ENCODE measurements at regions not wholly inside any gene's neighbourhood (a gene's known extent, or its start where the extent isn't known, plus 50 kb on each side); places are given as distances from the start of the nearest gene placed in this dataset.
"Not testable (repeated sequence)": the region's sequence is repeated elsewhere in the genome, so short reads cannot be mapped to it uniquely, and the experiment has no call there.

DNA sequence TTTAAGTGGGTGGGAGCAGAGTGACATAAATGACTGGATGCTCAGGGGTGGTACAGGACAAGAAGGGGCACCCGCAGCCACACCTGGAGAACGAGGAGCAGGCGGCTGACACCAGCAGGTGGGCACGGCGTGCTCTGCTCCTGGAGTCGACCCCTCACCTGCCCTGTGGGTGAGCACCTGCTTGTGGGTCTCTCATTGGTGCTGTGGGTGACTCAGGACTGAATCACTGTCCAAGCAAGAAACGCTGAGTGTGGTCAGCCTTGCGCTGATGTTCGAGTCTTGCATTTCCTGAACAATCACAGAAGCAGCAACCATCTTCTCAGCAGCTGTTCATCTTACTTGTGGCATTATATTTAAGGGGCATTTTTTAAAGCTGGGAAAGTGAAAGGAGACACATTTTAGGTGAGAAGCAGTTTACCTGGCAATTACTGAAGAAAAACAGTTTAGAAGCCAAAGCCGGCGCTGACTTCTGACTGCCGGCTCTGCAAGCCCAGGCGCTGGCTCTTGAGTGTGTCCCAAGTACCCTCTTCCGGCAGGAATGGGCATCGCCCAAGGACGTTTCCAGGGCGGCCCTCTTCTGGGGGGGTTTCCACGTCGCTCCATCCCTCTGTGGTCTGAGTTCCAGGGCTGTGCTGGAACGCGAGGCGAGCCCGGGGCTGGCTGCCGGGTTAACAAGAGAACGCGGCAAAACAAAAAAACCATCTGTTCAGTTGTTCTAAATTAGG is 145.2 kb upstream of the PFKP start:
- intact Hi-C loops (cut with micrococcal nuclease) = no loop called here

DNA sequence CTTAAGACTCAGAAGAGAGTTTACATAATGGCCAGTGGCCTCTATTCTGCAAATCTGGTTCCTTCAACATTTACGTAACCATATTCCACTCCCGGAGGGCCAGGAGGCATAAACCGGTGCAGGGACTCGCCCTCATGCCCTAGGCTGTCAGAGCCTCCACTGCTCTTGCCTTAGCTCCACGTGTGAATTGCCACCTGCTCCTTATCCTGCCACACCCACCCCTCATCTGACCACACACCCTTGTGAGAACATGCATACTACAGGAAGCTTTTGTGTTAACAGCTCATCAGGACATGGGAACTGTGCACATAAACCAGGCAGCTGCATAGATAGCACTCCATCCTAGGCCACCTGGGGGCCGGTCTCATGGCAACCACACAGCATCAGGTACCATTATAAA is 146.7 kb upstream of the PFKP start:
- intact Hi-C loops (cut with micrococcal nuclease) = no loop called here

GRCh38 chr10:2920168-2920567 is 147.2 kb upstream of the PFKP start:
- intact Hi-C loops (cut with micrococcal nuclease) = no loop called here

GRCh38 chr10:2919016-2919415 is 148.3 kb upstream of the PFKP start:
- intact Hi-C loops (cut with micrococcal nuclease) = no loop called here

DNA sequence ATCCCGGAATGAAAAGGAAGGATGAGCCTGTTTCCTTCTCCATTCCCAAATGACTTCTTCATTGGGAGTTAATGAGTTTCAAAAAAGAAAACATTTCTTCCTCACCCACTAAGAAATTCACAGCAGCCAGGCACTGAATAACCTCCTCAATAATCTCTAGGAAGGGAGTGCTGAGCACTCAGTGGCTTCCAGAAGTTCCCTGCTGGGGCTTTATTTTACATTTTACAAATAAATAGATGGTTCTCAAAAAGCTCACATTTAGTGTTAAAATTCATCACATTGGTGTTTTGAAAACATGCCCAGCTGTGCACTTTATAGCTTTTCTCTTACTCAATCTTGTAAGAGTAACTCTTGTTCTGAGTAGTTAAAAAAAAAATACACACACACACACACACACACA is 148.9 kb upstream of the PFKP start:
- intact Hi-C loops (cut with micrococcal nuclease) = no loop called here

DNA sequence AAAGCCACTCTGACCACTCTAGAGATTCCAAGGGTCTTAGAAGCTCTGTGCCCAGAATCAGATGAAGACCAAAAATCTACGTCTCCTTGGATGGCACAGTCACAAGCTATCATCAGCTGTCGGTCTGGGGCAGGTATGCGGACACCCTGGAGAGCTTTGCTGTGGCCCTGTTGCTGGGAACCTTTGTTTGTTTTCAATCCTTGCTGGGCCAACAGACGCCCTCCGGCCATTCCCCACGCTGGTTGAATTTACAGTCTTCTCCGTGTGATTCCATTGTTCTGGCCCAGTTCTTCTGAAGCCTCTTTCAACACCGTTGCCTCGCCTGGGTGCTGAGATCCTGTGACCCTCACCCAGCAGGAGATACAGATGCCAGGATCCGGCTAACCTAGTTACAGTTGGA is 149.4 kb upstream of the PFKP start:
- intact Hi-C loops (cut with micrococcal nuclease) = no loop called here

GRCh38 chr10:2915412-2915811 is 151.9 kb upstream of the PFKP start:
- intact Hi-C loops (cut with micrococcal nuclease) = no loop called here

GRCh38 chr10:2914741-2915140 is 152.6 kb upstream of the PFKP start:
- intact Hi-C loops (cut with micrococcal nuclease) = no loop called here

- intact Hi-C loops (cut with micrococcal nuclease) = no loop called here
These were observed 153.9 kb upstream of the PFKP start for GRCh38 chr10:2913474-2913873.

DNA sequence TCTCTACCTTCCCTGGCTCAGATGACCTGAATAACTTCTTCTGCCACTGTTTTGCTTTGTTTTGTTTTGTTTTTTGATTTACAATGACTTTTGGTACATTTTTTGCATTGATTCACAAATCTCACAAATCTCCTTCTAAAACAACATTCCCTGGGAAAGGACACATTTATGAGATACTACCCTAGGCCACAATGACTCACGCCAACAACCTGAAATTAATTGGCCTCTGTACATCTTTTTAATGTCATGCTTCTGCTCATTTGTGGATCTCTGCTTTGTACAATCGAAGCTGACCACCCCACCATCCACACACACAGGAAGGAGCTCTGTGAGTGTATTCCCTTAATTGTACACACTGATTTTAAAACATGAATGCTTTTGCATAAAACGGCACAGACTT is 156.7 kb upstream of the PFKP start:
- intact Hi-C loops (cut with micrococcal nuclease) = no loop called here

GRCh38 chr10:2909921-2910320 is 157.4 kb upstream of the PFKP start:
- intact Hi-C loops (cut with micrococcal nuclease) = no loop called here

- intact Hi-C loops (cut with micrococcal nuclease) = no loop called here
These were observed 158.3 kb upstream of the PFKP start for GRCh38 chr10:2908851-2909630.

GRCh38 chr10:2906974-2907373 is 160.4 kb upstream of the PFKP start:
- intact Hi-C loops (cut with micrococcal nuclease) = no loop called here

DNA sequence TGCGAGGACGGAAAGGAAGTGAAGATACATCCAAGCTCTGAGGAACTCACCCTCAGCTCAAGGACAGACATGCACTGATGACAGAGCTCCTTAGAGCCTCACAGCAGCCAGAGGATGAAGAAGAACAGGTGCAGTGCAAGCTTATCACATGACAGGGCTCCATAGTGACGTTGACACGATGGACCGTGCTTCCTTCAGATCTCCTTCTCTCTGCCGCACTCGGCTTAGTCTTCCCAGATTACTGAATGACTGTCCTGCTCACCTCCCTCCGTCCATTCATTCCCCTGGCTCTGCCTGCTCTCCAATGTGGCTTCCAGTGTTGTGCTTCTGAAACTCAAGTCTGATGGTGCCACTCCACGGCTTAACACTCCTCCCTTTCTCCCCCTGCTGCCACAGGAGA is 161.5 kb upstream of the PFKP start:
- intact Hi-C loops (cut with micrococcal nuclease) = no loop called here

GRCh38 chr10:2900530-2900929 is 166.8 kb upstream of the PFKP start:
- intact Hi-C loops (cut with micrococcal nuclease) = no loop called here

DNA sequence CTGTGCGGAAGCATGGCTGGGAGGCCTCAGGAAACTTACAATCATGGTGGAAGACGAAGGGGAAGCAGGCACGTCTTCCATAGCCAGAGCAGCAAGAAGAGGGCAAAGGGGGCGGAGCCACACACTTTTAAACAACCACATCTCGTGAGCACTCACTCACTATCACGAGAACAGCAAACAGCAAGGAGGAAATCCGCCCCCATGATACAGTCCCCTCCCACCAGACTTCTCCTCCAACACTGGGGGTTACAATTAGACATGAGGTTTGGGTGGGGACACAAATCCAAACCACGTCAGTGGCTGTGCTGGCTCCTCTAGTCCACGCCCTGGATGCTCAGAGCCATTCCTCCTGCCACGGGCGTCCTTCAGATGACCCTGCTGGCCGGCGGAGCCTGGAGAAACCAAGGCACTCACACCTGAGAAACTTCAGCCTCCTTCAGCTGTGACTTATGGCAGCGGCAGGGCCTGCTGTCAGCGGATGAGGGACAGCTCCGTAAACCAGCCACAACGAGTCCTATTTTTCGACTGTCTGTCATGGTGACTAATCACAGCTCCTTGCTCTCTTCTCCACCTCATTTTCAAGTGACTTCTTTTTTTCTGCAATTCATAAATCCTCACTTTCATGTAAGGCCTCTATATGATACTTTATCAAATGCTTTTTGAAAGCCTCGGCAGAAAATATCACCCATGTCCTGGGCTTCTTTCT is 167.9 kb upstream of the PFKP start:
- intact Hi-C loops (cut with micrococcal nuclease) = no loop called here

- intact Hi-C loops (cut with micrococcal nuclease) = no loop called here
These were observed 168.9 kb upstream of the PFKP start for GRCh38 chr10:2898509-2898860.

DNA sequence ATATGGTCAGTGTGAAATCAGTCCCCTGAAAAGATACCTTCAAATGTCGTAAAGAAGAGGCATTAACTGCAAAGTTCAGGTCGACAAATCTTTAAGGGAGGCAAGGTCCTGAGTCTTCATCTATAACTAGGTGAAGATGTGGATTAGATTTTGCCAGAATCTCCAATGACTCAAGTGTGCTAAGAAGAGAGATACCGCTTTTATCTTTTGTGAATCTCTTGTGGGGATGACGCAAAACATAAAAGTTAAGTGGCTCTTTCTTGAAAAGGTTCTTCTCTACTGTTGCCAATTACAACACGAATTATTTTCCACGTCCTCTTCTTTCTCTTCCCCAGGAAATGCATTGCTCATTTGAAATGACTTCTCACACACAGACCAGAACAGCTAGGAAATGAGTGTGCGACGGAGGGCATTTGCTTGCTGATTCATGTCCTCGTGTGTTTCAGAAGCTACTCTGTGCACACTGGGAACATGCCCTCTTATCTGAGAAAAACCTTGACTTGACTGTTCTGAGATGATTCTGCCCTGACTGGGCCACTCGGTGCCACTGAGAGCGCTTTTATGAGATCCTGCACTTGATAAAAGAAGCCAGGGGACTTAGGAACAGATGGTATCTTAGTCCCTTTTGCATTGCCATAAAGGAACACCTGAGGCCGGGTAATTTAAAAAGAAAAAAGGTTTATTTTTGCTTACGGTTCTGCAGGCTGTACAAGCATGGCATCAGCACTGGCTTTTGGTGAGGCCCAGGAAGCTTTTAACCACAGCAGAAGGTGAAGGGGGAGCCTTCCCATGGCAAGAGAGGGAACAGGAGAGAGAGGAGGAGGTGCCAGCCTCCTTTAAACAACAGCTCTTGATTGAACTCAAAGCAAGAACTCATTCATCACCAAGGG is 169.5 kb upstream of the PFKP start:
- intact Hi-C loops (cut with micrococcal nuclease) = no loop called here

DNA sequence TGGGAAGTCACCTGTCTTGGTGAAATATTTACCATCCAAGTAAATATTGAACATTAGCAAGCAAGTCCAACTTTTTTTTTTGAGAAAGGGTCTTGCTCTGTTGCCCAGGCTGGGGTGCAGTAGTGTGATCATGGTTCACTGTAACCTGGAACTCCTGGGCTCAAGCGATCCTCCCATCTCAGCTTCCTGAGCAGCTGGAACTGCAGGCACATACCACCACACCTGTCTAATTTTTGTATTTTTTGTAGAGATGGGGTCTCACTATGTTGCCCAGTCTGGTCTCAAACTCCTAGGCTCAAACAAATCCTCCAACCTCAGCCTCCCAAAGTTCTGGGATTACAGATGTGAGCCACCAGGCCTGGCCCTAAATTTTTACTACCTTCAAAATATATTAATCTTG is 171.0 kb upstream of the PFKP start:
- intact Hi-C loops (cut with micrococcal nuclease) = not testable (repeated sequence)

GRCh38 chr10:2895594-2896196 is 171.7 kb upstream of the PFKP start:
- intact Hi-C loops (cut with micrococcal nuclease) = no loop called here

- intact Hi-C loops (cut with micrococcal nuclease) = no loop called here
These were observed 173.4 kb upstream of the PFKP start for GRCh38 chr10:2893991-2894390.

Data from T-helper 1 cell treated with Interleukin-12 subunit alpha and Interleukin-12 subunit beta and Interleukin-4 antibody, amounts not matched to agents 30 ng/mL and 1 ng/mL, for 36 hours (primary cell).